Neural cell (in vitro differentiated cells): ENCODE measurements at regions not wholly inside any gene's neighbourhood (a gene's known extent, or its start where the extent isn't known, plus 50 kb on each side); places are given as distances from the start of the nearest gene placed in this dataset.

Experiments used
- CTCF ChIP-seq: fragments of 450-650 bp; IDR thresholded peaks from 2 replicates; pipeline ENCODE4 v1.5.1; 2014; ENCODE audit warnings: antibody characterized with exemption, mild to moderate bottlenecking, moderate library complexity; ENCODE audit not compliant: poor library complexity, severe bottlenecking
- EZH2 ChIP-seq: fragments of 200-600, 300-800 bp; shearing (Covaris generic), sonication (generic); IDR thresholded peaks from 2 replicates; pipeline ENCODE4 v1.6.1; 2014; ENCODE audit warnings: antibody characterized with exemption, low read length, borderline replicate concordance, mild to moderate bottlenecking; ENCODE audit not compliant: insufficient read depth, poor library complexity, severe bottlenecking

GRCh38 chr10:94220717-94221116 lies 142.0 kb downstream of the NOC3L start:
- TF ChIP-seq CTCF (no peak), EZH2 (no peak)
